H9 (cell line): ENCODE measurements at regions not wholly inside any gene's neighbourhood (a gene's known extent, or its start where the extent isn't known, plus 50 kb on each side); places are given as distances from the start of the nearest gene placed in this dataset.

Source experiments
- DNase-seq: peaks from one replicate; pipeline ENCODE4 v3.0.0-alpha.2; 2017
- H2AFZ ChIP-seq: one replicate; pipeline ENCODE4 v1.6.1; 2013; ENCODE audit warnings: mild to moderate bottlenecking, low read length, control low read depth, moderate library complexity
- H2AK5ac ChIP-seq: 2 replicates; pipeline ENCODE4 v1.6.1; 2013; ENCODE audit warnings: low read length, control low read depth, mixed read lengths; ENCODE audit not compliant: insufficient read length
- H2BK120ac ChIP-seq: one replicate; pipeline ENCODE4 v1.6.1; 2013; ENCODE audit warnings: low read depth, mild to moderate bottlenecking, low read length, control low read depth, inconsistent platforms; ENCODE audit not compliant: poor library complexity, severe bottlenecking
- H2BK12ac ChIP-seq: 2 replicates; pipeline ENCODE4 v1.6.1; 2013; ENCODE audit warnings: low read length, control low read depth, mixed read lengths, low read depth; ENCODE audit not compliant: insufficient read length
- H2BK15ac ChIP-seq: 2 replicates; pipeline ENCODE4 v1.6.1; 2013; ENCODE audit warnings: low read depth, low read length, control low read depth
- H2BK20ac ChIP-seq: one replicate; pipeline ENCODE4 v1.6.1; 2013; ENCODE audit warnings: low read depth, mild to moderate bottlenecking, low read length, control low read depth, inconsistent platforms; ENCODE audit not compliant: poor library complexity, severe bottlenecking
- H2BK5ac ChIP-seq: 2 replicates; pipeline ENCODE4 v1.6.1; 2013; ENCODE audit warnings: low read length, control low read depth, mixed read lengths; ENCODE audit not compliant: insufficient read length
- H3K14ac ChIP-seq: 2 replicates; pipeline ENCODE4 v1.6.1; 2013; ENCODE audit warnings: low read length, control low read depth; ENCODE audit not compliant: insufficient read depth
- H3K18ac ChIP-seq: 2 replicates; pipeline ENCODE4 v1.6.1; 2013; ENCODE audit warnings: low read depth, mild to moderate bottlenecking, mixed read lengths, low read length, control low read depth; ENCODE audit not compliant: insufficient read length
- H3K23ac ChIP-seq: 2 replicates; pipeline ENCODE4 v1.6.1; 2013; ENCODE audit warnings: low read length, control low read depth, mixed read lengths, low read depth; ENCODE audit not compliant: insufficient read length
- H3K23me2 ChIP-seq: 2 replicates; pipeline ENCODE4 v1.6.1; 2013; ENCODE audit warnings: low read depth, mild to moderate bottlenecking, mixed read lengths, low read length, control low read depth; ENCODE audit not compliant: insufficient read length, poor library complexity, severe bottlenecking
- H3K27ac ChIP-seq: 2 replicates; pipeline ENCODE4 v1.5.1; 2013; ENCODE audit warnings: low read length, control low read depth, mixed read lengths, low read depth; ENCODE audit not compliant: insufficient read length
- H3K27me3 ChIP-seq: 2 replicates; pipeline ENCODE4 v1.6.1; 2013; ENCODE audit warnings: low read length, control low read depth, inconsistent platforms; ENCODE audit not compliant: insufficient read depth
- H3K4ac ChIP-seq: 2 replicates; pipeline ENCODE4 v1.6.1; 2013; ENCODE audit warnings: low read depth, mild to moderate bottlenecking, control low read depth, inconsistent platforms, low read length, moderate library complexity
- H3K4me1 ChIP-seq: 2 replicates; pipeline ENCODE4 v1.6.1; 2013; ENCODE audit warnings: low read length, control low read depth, inconsistent platforms; ENCODE audit not compliant: insufficient read depth
- H3K4me2 ChIP-seq: 2 replicates; pipeline ENCODE4 v1.6.1; 2013; ENCODE audit warnings: low read length, control low read depth, mixed read lengths; ENCODE audit not compliant: insufficient read length, insufficient read depth
- H3K56ac ChIP-seq: 2 replicates; pipeline ENCODE4 v1.6.1; 2013; ENCODE audit warnings: low read depth, mild to moderate bottlenecking, mixed read lengths, low read length, control low read depth; ENCODE audit not compliant: insufficient read length
- H3K79me1 ChIP-seq: 2 replicates; pipeline ENCODE4 v1.6.1; 2013; ENCODE audit warnings: low read depth, mild to moderate bottlenecking, moderate library complexity, low read length, control low read depth, inconsistent platforms; ENCODE audit not compliant: insufficient read depth, poor library complexity, severe bottlenecking
- H3K79me2 ChIP-seq: 2 replicates; pipeline ENCODE4 v1.6.1; 2013; ENCODE audit warnings: low read length, control low read depth, inconsistent platforms; ENCODE audit not compliant: insufficient read depth
- H3K9ac ChIP-seq: 2 replicates; pipeline ENCODE4 v1.6.1; 2013; ENCODE audit warnings: low read length, control low read depth, mixed read lengths; ENCODE audit not compliant: insufficient read length; ENCODE audit errors: extremely low read depth
- H3K9me3 ChIP-seq: one replicate; pipeline ENCODE4 v1.6.1; 2013; ENCODE audit warnings: low read depth, low read length, inconsistent platforms; ENCODE audit not compliant: control insufficient read depth
- H3T11ph ChIP-seq: one replicate; pipeline ENCODE4 v1.6.1; 2013; ENCODE audit warnings: mild to moderate bottlenecking, low read length, control low read depth, inconsistent platforms
- H4K20me1 ChIP-seq: one replicate; pipeline ENCODE4 v1.6.1; 2013; ENCODE audit not compliant: control insufficient read depth, insufficient read length, insufficient read depth
- H4K5ac ChIP-seq: 2 replicates; pipeline ENCODE4 v1.6.1; 2013; ENCODE audit warnings: low read depth, mild to moderate bottlenecking, mixed read lengths, low read length, control low read depth; ENCODE audit not compliant: insufficient read length
- H4K8ac ChIP-seq: replicated peaks from 2 replicates; pipeline ENCODE4 v1.6.1; 2013; ENCODE audit warnings: low read length, control low read depth, mixed read lengths, low read depth; ENCODE audit not compliant: insufficient read length
- H4K91ac ChIP-seq: 2 replicates; pipeline ENCODE4 v1.6.1; 2013; ENCODE audit warnings: low read depth, mild to moderate bottlenecking, moderate library complexity, mixed read lengths, low read length, control low read depth; ENCODE audit not compliant: insufficient read length
- H3K27ac Mint-ChIP-seq, 3 experiments: 2 replicates in 2 of 3; 3 replicates in 1 of 3; pipeline ENCODE4 v1.8.0; 2020 to 2021; ENCODE audit warnings: mixed read lengths in 3 of 3, mild to moderate bottlenecking in 1 of 3, moderate library complexity in 1 of 3
- H3K27me3 Mint-ChIP-seq: 2 replicates; pipeline ENCODE4 v1.8.0; 2021; ENCODE audit warnings: low read depth, mild to moderate bottlenecking, moderate library complexity, mixed read lengths
- H3K36me3 Mint-ChIP-seq, 3 experiments: 2 replicates in 2 of 3; 3 replicates in 1 of 3; pipeline ENCODE4 v1.8.0; 2020 to 2021; ENCODE audit warnings: low read depth in 3 of 3, mixed read lengths in 3 of 3; ENCODE audit not compliant: insufficient read depth in 1 of 3
- H3K4me1 Mint-ChIP-seq, 2 experiments: 2 replicates each; pipeline ENCODE4 v1.8.0; 2020; ENCODE audit warnings: mixed read lengths in 2 of 2
- H3K4me3 Mint-ChIP-seq, 2 experiments: 2 replicates in 1 of 2; 3 replicates in 1 of 2; pipeline ENCODE4 v1.8.0; 2020 to 2021; ENCODE audit warnings: mild to moderate bottlenecking in 2 of 2, mixed read lengths in 2 of 2, moderate library complexity in 1 of 2
- H3K9me3 Mint-ChIP-seq, 2 experiments: 2 replicates in 1 of 2; 3 replicates in 1 of 2; pipeline ENCODE4 v1.8.0; 2020; ENCODE audit warnings: mild to moderate bottlenecking in 2 of 2, mixed read lengths in 2 of 2, moderate library complexity in 1 of 2
- CTCF ChIP-seq: fragments of 200-600 bp; sonication (generic); conservative IDR thresholded peaks from 3 replicates; pipeline ENCODE4 v1.8.0; 2021; ENCODE audit warnings: antibody characterized with exemption, mild to moderate bottlenecking
- WGBS: extraction: QIAGEN DNeasy Blood & Tissue Kit; methylation state at CpG from one replicate; pipeline ENCODE4 v1.1.7; 2013; ENCODE audit warnings: missing lambda C conversion rate, low lambda C conversion rate, mixed read lengths; ENCODE audit not compliant: insufficient read length; ENCODE audit errors: extremely low coverage; 5-methylcytosine and 5-hydroxymethylcytosine counted together

DNA sequence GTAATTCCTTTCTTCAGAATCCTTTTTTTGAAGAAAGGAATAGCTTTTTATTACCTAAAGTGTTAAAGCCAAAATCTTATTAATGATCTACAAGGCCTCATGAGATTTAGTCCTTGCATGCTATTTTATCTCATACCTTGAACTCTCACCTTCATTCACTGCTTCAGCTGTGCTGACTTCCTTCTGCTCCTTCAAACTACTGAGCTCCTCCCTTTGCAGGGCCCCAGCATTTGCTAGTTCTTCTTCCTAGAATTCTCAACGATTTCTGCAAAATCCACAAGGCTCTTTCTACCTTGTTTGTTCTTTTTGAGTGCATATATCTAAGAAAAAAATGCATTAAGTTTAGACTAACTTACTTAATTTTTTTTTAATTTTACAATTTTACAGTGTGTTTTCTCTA lies 619.5 kb downstream of the EPHA5 start:
- Mint-ChIP-seq H3K27ac (peak overlapping the region in 1 of 3 experiments; percentile 4; a peak in 1 of 7 replicates), H3K27me3 (no peaks in the 10 kb centered on the region), H3K4me3 (no peak overlapping the region), H3K36me3 (no peaks in the 10 kb centered on the region; a peak in 1 of 7 replicates), H3K9me3 (no peaks in the 10 kb centered on the region), H3K4me1 (peaks cover 3% of the 10 kb centered on the region in 2 experiments; a peak in 3 of 4 replicates)
- no peak overlapping the region for H4K91ac ChIP-seq
- H3K14ac ChIP-seq, result no peak overlapping the region
- no peak for TF ChIP-seq CTCF
- H4K20me1 ChIP-seq, result no peaks in the 10 kb centered on the region
- no peak overlapping the region for H2BK12ac ChIP-seq
- H3K79me2 ChIP-seq, result no peaks in the 10 kb centered on the region
- H2AFZ ChIP-seq, result no peak overlapping the region
- no peaks in the 10 kb centered on the region for H3K79me1 ChIP-seq
- no peaks in the 10 kb centered on the region; the same call in 1 of the 2 replicates for H3K4me1 ChIP-seq
- no peak overlapping the region for H2BK15ac ChIP-seq
- H3K9me3 ChIP-seq, result no peaks in the 10 kb centered on the region
- H3K27me3 ChIP-seq, result no peaks in the 10 kb centered on the region
- no peak overlapping the region for H3K56ac ChIP-seq
- H3K27ac ChIP-seq, result no peak overlapping the region
- H2AK5ac ChIP-seq, result no peak overlapping the region
- H3T11ph ChIP-seq, result no peak overlapping the region
- H3K23ac ChIP-seq, result no peak overlapping the region
- H3K4me2 ChIP-seq, result no peak overlapping the region
- WGBS, result no CpG with 5 or more reads among the region's 1 CpG
- H2BK20ac ChIP-seq, result no peak overlapping the region
- no peak overlapping the region for H3K9ac ChIP-seq
- no peak overlapping the region for H4K8ac ChIP-seq
- H3K23me2 ChIP-seq, result no peaks in the 10 kb centered on the region
- H2BK120ac ChIP-seq, result no peak overlapping the region
- no peak overlapping the region for H3K18ac ChIP-seq
- H2BK5ac ChIP-seq, result no peak overlapping the region
- no peak overlapping the region for H4K5ac ChIP-seq
- no peak for DNase-seq
- H3K4ac ChIP-seq, result no peak overlapping the region
